Adrenal gland (tissue), 9 donors: ENCODE measurements at regions not wholly inside any gene's neighbourhood (a gene's known extent, or its start where the extent isn't known, plus 50 kb on each side); places are given as distances from the start of the nearest gene placed in this dataset.

Source experiments
- DNase-seq, 7 donors: peaks; one replicate each; pipeline ENCODE4 v3.0.0-alpha.2; 2019 to 2020
- H3K27ac ChIP-seq, 5 donors: fragments of 200-600 bp; sonication (generic) in 4 of 5; 1 replicate in 3 of 5; 2 replicates in 2 of 5; pipeline versions ENCODE4 v1.5.1 to v1.8.0; 2016 to 2020; ENCODE audit warnings: mild to moderate bottlenecking in 1 of 5
- H3K27me3 ChIP-seq: fragments of 200-600 bp; 2 replicates; pipeline ENCODE4 v1.8.0; 2021
- H3K36me3 ChIP-seq, 2 donors: fragments of 200-600 bp; replicated peaks in 1 of 2; 1 replicate in 1 of 2; 2 replicates in 1 of 2; pipeline versions ENCODE4 v1.5.1 to v1.8.0; 2018 to 2022
- H3K4me1 ChIP-seq, 2 donors: fragments of 200-600 bp; replicated peaks in 1 of 2; 1 replicate in 1 of 2; 2 replicates in 1 of 2; pipeline versions ENCODE4 v1.5.1 to v1.8.0; 2018 to 2021
- H3K4me3 ChIP-seq, 4 donors: fragments of 200-600 bp; sonication (generic) in 3 of 4; one replicate each; pipeline ENCODE4 v1.5.1; 2016 to 2018
- H3K9me3 ChIP-seq, 3 donors: fragments of 200-600 bp; sonication (generic) in 1 of 3; replicated peaks in 1 of 3; 1 replicate in 2 of 3; 2 replicates in 1 of 3; pipeline versions ENCODE4 v1.5.1 to v1.8.0; 2016 to 2021
- CTCF ChIP-seq, 6 experiments: fragments of 450-650 bp in 4 of 6; fragments of 200-600 bp in 2 of 6; sonication (generic) in 1 of 6; IDR thresholded peaks; 1 replicate in 5 of 6; 2 replicates in 1 of 6; pipeline versions ENCODE4 v1.5.1 to v1.8.0; 2016 to 2021; ENCODE audit warnings: antibody characterized with exemption in 6 of 6, mild to moderate bottlenecking in 2 of 6, moderate library complexity in 1 of 6
- POLR2A ChIP-seq, 2 donors: fragments of 450-650 bp; IDR thresholded peaks; one replicate each; pipeline ENCODE4 v1.6.1; 2017; ENCODE audit warnings: antibody characterized with exemption in 2 of 2, mild to moderate bottlenecking in 2 of 2, moderate library complexity in 1 of 2
- WGBS, 4 donors: extraction: QIAGEN DNeasy Blood & Tissue Kit in 2 of 4; methylation state at CpG; one replicate each; pipeline versions ENCODE4 v1.1.5 to v1.1.7; 2013 to 2017; 5-methylcytosine and 5-hydroxymethylcytosine counted together
- intact Hi-C, 2 donors: fragments of 100-400 bp; cut with DNase I; formaldehyde crosslinking; loops; one replicate each; pipeline versions ENCODE4 v1.14.1 to v1.15.0; 2022 to 2023
- donor health status: healthy with polysubstance abuse.
- donor health status: Bipolar disorder and iron deficiency.
- donor health status: DM: yes; HTN: yes; CAD: no.
- donor health status: DM: no; HTN: no; CAD: no.
- donor health status: DM: no; HTN: no; CAD: no.

GRCh38 chr3:35394905-35395304 is 244.4 kb upstream of the ARPP21 start:
- H3K4me3 ChIP-seq = no peak overlapping the region
- no peaks in the 10 kb centered on the region for H3K36me3 ChIP-seq
- no peak for DNase-seq
- H3K9me3 ChIP-seq = no peaks in the 10 kb centered on the region
- no peaks in the 10 kb centered on the region for H3K4me1 ChIP-seq
- TF ChIP-seq CTCF (IDR thresholded peaks at IDR 0.05) (no peak), POLR2A (IDR thresholded peaks at IDR 0.05) (no peak)
- H3K27ac ChIP-seq = no peak overlapping the region
- WGBS, 4 donors = 55 to 73% (median 64%) methylated on average over 1 of the region's 1 CpG
- intact Hi-C loops = no loop called here
- H3K27me3 ChIP-seq = no peaks in the 10 kb centered on the region

- H3K27ac ChIP-seq = no peak overlapping the region
- intact Hi-C loops = no loop called here
- no peak for TF ChIP-seq POLR2A (IDR thresholded peaks at IDR 0.05)
- no peak for TF ChIP-seq CTCF (IDR thresholded peaks at IDR 0.05)
- no peaks in the 10 kb centered on the region for H3K27me3 ChIP-seq
- no peaks in the 10 kb centered on the region for H3K9me3 ChIP-seq
- H3K4me3 ChIP-seq = no peak overlapping the region
- no peaks in the 10 kb centered on the region for H3K36me3 ChIP-seq
- no peaks in the 10 kb centered on the region for H3K4me1 ChIP-seq
- no peak for DNase-seq
Measured at GRCh38 chr3:35401671-35402070, 237.7 kb upstream of the ARPP21 start.

- WGBS, 4 donors = 67 to 82% (median 71%) methylated on average over 3 of the region's 3 CpGs
- TF ChIP-seq CTCF (IDR thresholded peaks at IDR 0.05) (no peak), POLR2A (IDR thresholded peaks at IDR 0.05) (no peak)
- no peaks in the 10 kb centered on the region for H3K9me3 ChIP-seq
- H3K4me3 ChIP-seq = no peak overlapping the region
- no peak for DNase-seq
- H3K36me3 ChIP-seq = no peaks in the 10 kb centered on the region
- no peaks in the 10 kb centered on the region for H3K27me3 ChIP-seq
- no peaks in the 10 kb centered on the region for H3K4me1 ChIP-seq
- intact Hi-C loops = no loop called here
- H3K27ac ChIP-seq = no peak overlapping the region
Measured at GRCh38 chr3:35404571-35404970, 234.8 kb upstream of the ARPP21 start.

GRCh38 chr3:35408882-35409281 is 230.4 kb upstream of the ARPP21 start:
- H3K4me3 ChIP-seq = no peak overlapping the region
- H3K4me1 ChIP-seq = no peaks in the 10 kb centered on the region
- H3K27ac ChIP-seq = no peak overlapping the region
- H3K36me3 ChIP-seq = no peaks in the 10 kb centered on the region
- H3K9me3 ChIP-seq = no peaks in the 10 kb centered on the region
- TF ChIP-seq POLR2A (IDR thresholded peaks at IDR 0.05) (no peak), CTCF (IDR thresholded peaks at IDR 0.05) (no peak)
- DNase-seq = no peak
- intact Hi-C loops = no loop called here
- H3K27me3 ChIP-seq = no peaks in the 10 kb centered on the region
- 83 to 100% (median 95%) methylated on average over 1 of the region's 1 CpG for WGBS, 4 donors
